CD14-positive monocyte (primary cell): ENCODE measurements at regions not wholly inside any gene's neighbourhood (a gene's known extent, or its start where the extent isn't known, plus 50 kb on each side); places are given as distances from the start of the nearest gene placed in this dataset.

Experiments used
- DNase-seq, 3 donors: peaks; one replicate each; pipeline ENCODE4 v3.0.0-alpha.2; 2011 to 2022
- H2AFZ ChIP-seq: 2 replicates; pipeline ENCODE4 v1.6.0; 2012; ENCODE audit warnings: mild to moderate bottlenecking, low read depth, low read length, inconsistent platforms; ENCODE audit not compliant: insufficient read depth, poor library complexity, severe bottlenecking
- H3K27ac ChIP-seq, 2 donors: 1 replicate in 1 of 2; 2 replicates in 1 of 2; pipeline ENCODE4 v1.5.1; 2012 to 2013; ENCODE audit warnings: low read length in 2 of 2, control low read depth in 1 of 2, inconsistent platforms in 1 of 2, low read depth in 1 of 2, mild to moderate bottlenecking in 1 of 2
- H3K27me3 ChIP-seq, 2 donors: one replicate each; pipeline versions ENCODE4 v1.6.0 to v1.6.1; 2011 to 2013; ENCODE audit warnings: low read length in 2 of 2; ENCODE audit not compliant: control insufficient read depth in 2 of 2, insufficient read depth in 2 of 2
- H3K36me3 ChIP-seq, 2 donors: replicated peaks in 1 of 2; 1 replicate in 1 of 2; 2 replicates in 1 of 2; pipeline versions ENCODE4 v1.5.1 to v1.6.1; 2012 to 2013; ENCODE audit warnings: low read length in 2 of 2, control low read depth in 1 of 2, inconsistent platforms in 1 of 2, mild to moderate bottlenecking in 1 of 2; ENCODE audit not compliant: insufficient read depth in 2 of 2, control insufficient read depth in 1 of 2
- H3K4me1 ChIP-seq, 2 donors: 1 replicate in 1 of 2; 2 replicates in 1 of 2; pipeline versions ENCODE4 v1.5.1 to v1.6.1; 2012 to 2013; ENCODE audit warnings: low read length in 2 of 2, control low read depth in 1 of 2, inconsistent platforms in 1 of 2, mild to moderate bottlenecking in 1 of 2, moderate library complexity in 1 of 2; ENCODE audit not compliant: insufficient read depth in 2 of 2, control insufficient read depth in 1 of 2
- H3K4me2 ChIP-seq: replicated peaks from 2 replicates; pipeline ENCODE3; 2012; ENCODE audit warnings: low read length, moderate library complexity, mild to moderate bottlenecking; ENCODE audit not compliant: poor library complexity, severe bottlenecking; ENCODE audit errors: extremely low read depth
- H3K4me3 ChIP-seq, 3 experiments: fragments of 200-600 bp in 1 of 3; sonication (generic) in 1 of 3; replicated peaks in 1 of 3; 1 replicate in 2 of 3; 2 replicates in 1 of 3; pipeline ENCODE4 v1.5.1; 2011 to 2013; ENCODE audit warnings: low read length in 3 of 3, mild to moderate bottlenecking in 3 of 3, control low read depth in 2 of 3, low read depth in 2 of 3, inconsistent platforms in 1 of 3, moderate library complexity in 1 of 3
- H3K79me2 ChIP-seq: 2 replicates; pipeline ENCODE4 v1.6.0; 2012; ENCODE audit warnings: mild to moderate bottlenecking, control low read depth, inconsistent platforms, low read length, moderate library complexity; ENCODE audit not compliant: insufficient read depth
- H3K9ac ChIP-seq: 2 replicates; pipeline ENCODE4 v1.6.0; 2017; ENCODE audit warnings: low read length, mild to moderate bottlenecking; ENCODE audit not compliant: insufficient read depth, poor library complexity, severe bottlenecking
- H3K9me3 ChIP-seq, 2 donors: replicated peaks in 1 of 2; 1 replicate in 1 of 2; 2 replicates in 1 of 2; pipeline versions ENCODE4 v1.5.1 to v1.6.1; 2012 to 2013; ENCODE audit warnings: low read length in 2 of 2, control low read depth in 1 of 2; ENCODE audit not compliant: control insufficient read depth in 1 of 2, insufficient read depth in 1 of 2
- H4K20me1 ChIP-seq: 2 replicates; pipeline ENCODE4 v1.6.0; 2012; ENCODE audit warnings: mild to moderate bottlenecking, low read length, control low read depth, moderate library complexity; ENCODE audit not compliant: insufficient read depth
- H3K27ac Mint-ChIP-seq, 7 donors: one replicate each; pipeline ENCODE4 v1.8.0; 2020; ENCODE audit warnings: mild to moderate bottlenecking in 7 of 7, mixed read lengths in 7 of 7, moderate library complexity in 6 of 7, inconsistent platforms in 2 of 7
- H3K27me3 Mint-ChIP-seq, 3 donors: one replicate each; pipeline ENCODE4 v1.8.0; 2021 to 2022; ENCODE audit warnings: low read depth in 3 of 3, mild to moderate bottlenecking in 3 of 3, mixed read lengths in 3 of 3, moderate library complexity in 3 of 3, inconsistent platforms in 1 of 3
- H3K36me3 Mint-ChIP-seq, 2 donors: one replicate each; pipeline ENCODE4 v1.8.0; 2020; ENCODE audit warnings: mixed read lengths in 2 of 2, inconsistent platforms in 1 of 2, mild to moderate bottlenecking in 1 of 2
- H3K4me1 Mint-ChIP-seq: one replicate; pipeline ENCODE4 v1.8.0; 2020; ENCODE audit warnings: mild to moderate bottlenecking, mixed read lengths
- H3K4me3 Mint-ChIP-seq, 2 donors: one replicate each; pipeline ENCODE4 v1.8.0; 2020; ENCODE audit warnings: mild to moderate bottlenecking in 2 of 2, mixed read lengths in 2 of 2, moderate library complexity in 1 of 2
- H3K9me3 Mint-ChIP-seq, 7 donors: one replicate each; pipeline ENCODE4 v1.8.0; 2020 to 2022; ENCODE audit warnings: mixed read lengths in 7 of 7, mild to moderate bottlenecking in 6 of 7, moderate library complexity in 6 of 7, inconsistent platforms in 2 of 7
- CTCF ChIP-seq: fragments of 200-600 bp; IDR thresholded peaks from one replicate; pipeline ENCODE4 v1.8.0; 2022; ENCODE audit warnings: antibody characterized with exemption, mild to moderate bottlenecking
- whole genome bisulfite sequencing: methylation state at CpG from one replicate; pipeline ENCODE4 v1.1.5; 2013; ENCODE audit warnings: missing lambda C conversion rate; ENCODE audit not compliant: insufficient coverage; 5-methylcytosine and 5-hydroxymethylcytosine counted together
- intact Hi-C, 2 donors: fragments of 100-400 bp; cut with micrococcal nuclease; formaldehyde crosslinking; loops; one replicate each; pipeline versions ENCODE4 v1.15.0 to v1.15.1; 2023

- Histone ChIP-seq H3K4me1 (no peaks in the 10 kb centered on the region), H3K27me3 (no peaks in the 10 kb centered on the region), H4K20me1 (no peaks in the 10 kb centered on the region), H3K79me2 (no peaks in the 10 kb centered on the region), H3K36me3 (no peaks in the 10 kb centered on the region), H3K27ac (no peak overlapping the region), H3K4me3 (no peak overlapping the region), H3K4me2 (no peak overlapping the region), H3K9me3 (no peaks in the 10 kb centered on the region), H3K9ac (no peak overlapping the region), H2AFZ (no peak overlapping the region)
- WGBS: no CpG with 5 or more reads among the region's 3 CpGs
- no peak overlapping the region for H3K4me3 Mint-ChIP-seq
- no peak for TF ChIP-seq CTCF
- H3K27ac Mint-ChIP-seq: no peak overlapping the region
- DNase-seq: no peak
- peaks cover 0 to 4% (median 0%) of the 10 kb centered on the region in 7 donors for H3K9me3 Mint-ChIP-seq
- H3K36me3 Mint-ChIP-seq: no peaks in the 10 kb centered on the region
- no peaks in the 10 kb centered on the region for H3K27me3 Mint-ChIP-seq
- H3K4me1 Mint-ChIP-seq: no peaks in the 10 kb centered on the region
- intact Hi-C loops: no loop called here
Observed at GRCh38 chr3:169029674-169030285, 633.7 kb downstream of the MECOM start.

DNA sequence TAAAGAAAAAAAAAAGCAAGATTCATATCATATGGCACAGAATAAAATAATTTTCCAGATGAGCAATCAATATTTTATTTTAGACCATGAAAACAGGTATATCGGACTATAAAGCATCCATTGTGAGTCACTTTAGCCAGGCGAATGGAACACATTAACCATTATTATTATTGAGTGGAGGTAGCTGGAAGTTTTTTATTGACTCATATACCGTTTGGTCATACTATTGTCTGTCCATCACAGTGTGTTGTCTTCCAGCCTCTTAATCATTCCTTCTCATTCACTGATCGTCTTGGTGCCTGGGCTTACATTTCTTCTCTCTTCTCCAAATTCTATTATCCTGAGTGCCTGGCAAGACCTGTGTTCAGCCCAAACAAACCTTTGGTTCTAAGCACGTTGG is 634.8 kb downstream of the MECOM start:
- H3K4me1 Mint-ChIP-seq: no peaks in the 10 kb centered on the region
- no peak overlapping the region for H3K27ac Mint-ChIP-seq
- Histone ChIP-seq H4K20me1 (no peaks in the 10 kb centered on the region), H3K4me2 (no peak overlapping the region), H3K36me3 (no peaks in the 10 kb centered on the region), H3K9ac (no peak overlapping the region), H3K4me3 (no peak overlapping the region), H3K27ac (no peak overlapping the region), H2AFZ (no peak overlapping the region), H3K4me1 (no peaks in the 10 kb centered on the region), H3K27me3 (no peaks in the 10 kb centered on the region), H3K79me2 (no peaks in the 10 kb centered on the region), H3K9me3 (no peaks in the 10 kb centered on the region)
- no peaks in the 10 kb centered on the region for H3K36me3 Mint-ChIP-seq
- no peaks in the 10 kb centered on the region for H3K27me3 Mint-ChIP-seq
- H3K9me3 Mint-ChIP-seq: peaks cover 0 to 4% (median 0%) of the 10 kb centered on the region in 7 donors
- intact Hi-C loops: no loop called here
- DNase-seq: no peak
- no peak overlapping the region for H3K4me3 Mint-ChIP-seq
- WGBS: 91% methylated on average over 3 of the region's 5 CpGs
- no peak for TF ChIP-seq CTCF
